ENCODE measurements at regions not wholly inside any gene's neighbourhood (a gene's known extent, or its start where the extent isn't known, plus 50 kb on each side); places are given as distances from the start of the nearest gene placed in this dataset.

DNA sequence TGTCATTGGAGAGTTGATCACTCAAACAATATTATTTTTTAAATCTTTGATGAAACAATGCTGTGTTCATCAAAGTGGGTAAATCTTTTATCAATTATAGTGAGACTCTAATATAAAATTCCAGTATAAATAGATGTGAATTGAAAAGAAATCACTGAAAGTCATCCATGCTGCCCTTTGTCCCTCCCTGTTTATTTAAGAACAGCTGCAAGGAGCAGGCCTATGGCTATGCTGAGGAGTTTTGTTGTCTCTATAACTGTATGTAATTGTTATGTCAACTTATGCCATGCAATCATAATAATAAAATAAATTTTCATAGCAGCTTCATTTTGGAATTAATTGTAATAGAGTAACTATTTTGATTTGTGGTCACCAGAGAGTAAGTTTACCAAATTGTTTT, 1272.4 kb upstream of the ADGRL4 start:
- Histone ChIP-seq H3K36me3 (ENCODE audit: control insufficient read depth, insufficient read depth, low read length) (no peaks in the 10 kb centered on the region), H3K4me3 (ENCODE audit: extremely low read depth, insufficient read depth, low read length, poor library complexity, severe bottlenecking) (no peak overlapping the region), H3K9me3 (ENCODE audit: control insufficient read depth, low read length) (no peaks in the 10 kb centered on the region), H3K4me1 (ENCODE audit: control insufficient read depth, insufficient read depth, low read length, poor library complexity, severe bottlenecking) (no peaks in the 10 kb centered on the region), H3K27ac (ENCODE audit: low read depth, low read length, severe bottlenecking) (no peak overlapping the region)

DNA sequence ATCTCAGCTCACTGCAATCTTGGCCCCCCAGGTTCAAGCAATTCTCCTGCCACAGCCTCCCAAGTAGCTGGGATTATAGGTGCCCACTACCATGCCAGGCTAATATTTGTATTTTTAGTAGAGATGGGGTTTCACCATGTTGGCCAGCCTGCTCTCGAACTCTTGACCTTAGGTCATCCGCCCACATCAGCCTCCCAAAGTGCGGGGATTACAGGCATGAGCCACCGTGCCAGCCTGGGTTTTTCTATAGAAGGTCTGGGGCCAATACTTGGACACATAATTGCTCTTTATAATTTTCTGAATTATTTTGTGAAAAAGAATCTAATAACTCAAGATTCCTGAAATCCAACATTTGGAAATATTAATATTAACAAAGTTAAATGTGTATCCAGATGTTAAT, 1267.7 kb upstream of the ADGRL4 start:
- 85 to 97% methylated on average over 2 to 3 of the region's 4 CpGs for WGBS, 2 experiments (ENCODE audit: insufficient coverage in 2 of 2)
- Histone ChIP-seq H3K36me3 (ENCODE audit: control insufficient read depth, insufficient read depth, low read length) (no peaks in the 10 kb centered on the region), H3K27ac (ENCODE audit: low read depth, low read length, severe bottlenecking) (no peak overlapping the region), H3K9me3 (ENCODE audit: control insufficient read depth, low read length) (no peaks in the 10 kb centered on the region), H3K4me1 (ENCODE audit: control insufficient read depth, insufficient read depth, low read length, poor library complexity, severe bottlenecking) (no peaks in the 10 kb centered on the region), H3K4me3 (ENCODE audit: extremely low read depth, insufficient read depth, low read length, poor library complexity, severe bottlenecking) (no peak overlapping the region)

DNA sequence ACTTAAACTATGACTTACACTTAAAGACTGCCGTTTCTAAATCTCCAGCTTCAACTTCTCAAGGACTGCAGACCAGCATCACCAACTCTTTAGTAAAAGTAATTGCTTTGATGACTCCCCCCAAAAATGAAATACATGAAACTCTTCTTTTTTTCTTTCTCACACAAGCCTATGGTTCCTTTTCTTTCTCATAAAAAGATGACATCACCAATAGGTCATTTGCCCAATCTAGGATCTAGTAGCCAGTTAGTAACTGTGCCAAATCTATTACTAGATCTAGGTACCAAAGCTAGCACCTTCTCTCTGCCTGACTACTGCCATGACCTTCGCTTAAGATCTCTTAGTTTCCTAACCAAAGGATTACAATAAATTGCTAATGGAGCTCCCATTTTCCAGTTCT, 1266.0 kb upstream of the ADGRL4 start:
- H3K9me3 ChIP-seq (ENCODE audit: control insufficient read depth, low read length), result no peaks in the 10 kb centered on the region
- H3K4me1 ChIP-seq (ENCODE audit: control insufficient read depth, insufficient read depth, low read length, poor library complexity, severe bottlenecking), result no peaks in the 10 kb centered on the region
- WGBS, 2 experiments (ENCODE audit: insufficient coverage in 2 of 2), result 94 to 95% methylated on average over 2 of the region's 2 CpGs
- H3K4me3 ChIP-seq (ENCODE audit: extremely low read depth, insufficient read depth, low read length, poor library complexity, severe bottlenecking), result no peak overlapping the region
- H3K36me3 ChIP-seq (ENCODE audit: control insufficient read depth, insufficient read depth, low read length), result no peaks in the 10 kb centered on the region
- no peak overlapping the region for H3K27ac ChIP-seq (ENCODE audit: low read depth, low read length, severe bottlenecking)

DNA sequence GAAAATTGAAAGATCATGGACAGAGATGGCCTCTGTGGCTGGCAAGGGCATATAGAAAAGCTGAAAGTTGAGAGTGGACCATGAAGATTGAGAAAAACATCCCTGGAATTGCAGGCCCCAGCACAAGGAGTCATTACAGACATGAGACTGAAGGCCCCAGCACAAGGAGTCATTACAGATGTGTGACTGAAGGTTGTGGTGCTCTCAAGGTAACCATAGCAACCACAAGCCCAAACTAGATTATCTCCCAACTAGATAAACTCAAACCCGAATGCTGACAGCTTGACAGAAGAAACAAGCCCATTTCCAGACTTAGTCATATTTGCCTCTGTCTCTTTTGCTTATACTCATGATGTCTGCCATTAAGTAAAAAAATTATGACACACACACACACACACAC, 1252.1 kb upstream of the ADGRL4 start:
- Histone ChIP-seq H3K9me3 (ENCODE audit: control insufficient read depth, low read length) (peaks cover 6% of the 10 kb centered on the region), H3K4me3 (ENCODE audit: extremely low read depth, insufficient read depth, low read length, poor library complexity, severe bottlenecking) (no peak overlapping the region), H3K27ac (ENCODE audit: low read depth, low read length, severe bottlenecking) (peak overlapping the region; percentile 29), H3K36me3 (ENCODE audit: control insufficient read depth, insufficient read depth, low read length) (no peaks in the 10 kb centered on the region), H3K4me1 (ENCODE audit: control insufficient read depth, insufficient read depth, low read length, poor library complexity, severe bottlenecking) (peaks cover 2% of the 10 kb centered on the region)
- 100% methylated on average over 1 of the region's 1 CpG; no CpG with 5 or more reads in 1 of the 2 experiments for WGBS, 2 experiments (ENCODE audit: insufficient coverage in 2 of 2)

DNA sequence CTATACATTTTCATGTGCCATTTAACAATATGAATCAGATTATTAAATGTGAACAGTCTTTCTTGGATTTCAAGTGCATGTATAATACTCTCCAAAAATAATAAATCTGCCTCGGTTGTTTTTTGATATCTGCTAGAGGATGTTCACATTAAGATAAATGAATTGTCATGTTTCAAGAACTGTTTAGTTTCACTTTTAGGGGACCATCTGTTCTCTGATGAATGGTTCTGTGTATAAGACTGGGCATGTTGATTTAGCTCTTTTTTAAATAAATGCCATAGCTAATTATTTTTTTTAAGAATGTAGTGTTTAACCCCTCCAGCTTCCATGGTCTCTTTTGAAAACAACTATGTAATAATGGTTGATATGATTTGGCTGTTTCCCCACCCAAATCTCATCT, 1245.1 kb upstream of the ADGRL4 start:
- no CpG with 5 or more reads among the region's 1 CpG for WGBS, 2 experiments (ENCODE audit: insufficient coverage in 2 of 2)
- Histone ChIP-seq H3K4me3 (ENCODE audit: extremely low read depth, insufficient read depth, low read length, poor library complexity, severe bottlenecking) (no peak overlapping the region), H3K9me3 (ENCODE audit: control insufficient read depth, low read length) (no peaks in the 10 kb centered on the region), H3K4me1 (ENCODE audit: control insufficient read depth, insufficient read depth, low read length, poor library complexity, severe bottlenecking) (no peaks in the 10 kb centered on the region), H3K27ac (ENCODE audit: low read depth, low read length, severe bottlenecking) (no peak overlapping the region), H3K36me3 (ENCODE audit: control insufficient read depth, insufficient read depth, low read length) (no peaks in the 10 kb centered on the region)

DNA sequence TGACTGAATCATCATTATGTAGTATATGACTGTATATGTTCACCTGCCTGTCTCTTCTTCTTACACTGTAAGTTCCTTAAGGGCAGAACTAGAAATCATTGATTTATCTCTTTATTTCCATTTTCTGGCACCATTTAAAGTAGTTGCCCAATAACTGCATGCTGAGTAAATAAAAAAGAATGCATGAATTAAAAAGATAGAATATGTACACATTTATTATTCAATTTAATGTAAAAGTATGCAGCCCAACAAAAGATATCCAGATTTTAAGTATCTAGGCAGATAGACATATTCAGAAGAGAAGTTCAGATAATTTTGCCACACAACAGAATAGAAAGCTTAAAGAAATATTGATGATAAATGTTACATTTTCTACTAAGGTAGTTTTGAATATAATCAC, 1244.6 kb upstream of the ADGRL4 start:
- Histone ChIP-seq H3K4me1 (ENCODE audit: control insufficient read depth, insufficient read depth, low read length, poor library complexity, severe bottlenecking) (no peaks in the 10 kb centered on the region), H3K36me3 (ENCODE audit: control insufficient read depth, insufficient read depth, low read length) (no peaks in the 10 kb centered on the region), H3K27ac (ENCODE audit: low read depth, low read length, severe bottlenecking) (no peak overlapping the region), H3K4me3 (ENCODE audit: extremely low read depth, insufficient read depth, low read length, poor library complexity, severe bottlenecking) (no peak overlapping the region), H3K9me3 (ENCODE audit: control insufficient read depth, low read length) (no peaks in the 10 kb centered on the region)

DNA sequence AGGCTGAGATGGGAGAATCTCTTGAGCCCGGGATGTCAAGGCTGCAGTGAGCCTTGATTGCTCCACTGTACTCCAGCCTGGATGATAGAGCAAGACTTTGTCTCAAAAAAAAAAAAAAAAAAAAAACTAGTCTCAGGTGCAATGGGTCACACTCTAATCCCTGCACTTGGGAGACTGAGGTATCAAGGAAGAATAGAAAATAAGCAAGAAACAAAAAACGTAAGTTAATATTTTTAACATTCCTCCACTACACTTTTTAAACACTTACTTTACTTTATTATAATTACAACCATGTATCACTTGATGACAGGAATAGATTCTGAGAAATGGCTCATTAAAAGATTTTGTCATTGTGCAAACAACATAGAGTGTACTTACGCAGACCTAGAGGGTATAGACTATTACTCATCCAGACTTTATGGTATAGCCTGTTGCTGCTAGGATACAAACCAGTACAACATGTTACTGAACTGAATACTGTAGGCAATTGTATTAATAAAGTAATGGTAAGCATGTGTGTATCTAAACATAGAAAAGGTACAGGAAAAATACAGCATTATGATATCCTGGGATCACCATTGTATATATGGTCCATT, 1244.1 kb upstream of the ADGRL4 start:
- Histone ChIP-seq H3K4me1 (ENCODE audit: control insufficient read depth, insufficient read depth, low read length, poor library complexity, severe bottlenecking) (no peaks in the 10 kb centered on the region), H3K4me3 (ENCODE audit: extremely low read depth, insufficient read depth, low read length, poor library complexity, severe bottlenecking) (no peak overlapping the region), H3K36me3 (ENCODE audit: control insufficient read depth, insufficient read depth, low read length) (no peaks in the 10 kb centered on the region), H3K27ac (ENCODE audit: low read depth, low read length, severe bottlenecking) (no peak overlapping the region), H3K9me3 (ENCODE audit: control insufficient read depth, low read length) (no peaks in the 10 kb centered on the region)
- WGBS, 2 experiments (ENCODE audit: insufficient coverage in 2 of 2), result 100% methylated on average over 1 of the region's 3 CpGs; no CpG with 5 or more reads in 1 of the 2 experiments

DNA sequence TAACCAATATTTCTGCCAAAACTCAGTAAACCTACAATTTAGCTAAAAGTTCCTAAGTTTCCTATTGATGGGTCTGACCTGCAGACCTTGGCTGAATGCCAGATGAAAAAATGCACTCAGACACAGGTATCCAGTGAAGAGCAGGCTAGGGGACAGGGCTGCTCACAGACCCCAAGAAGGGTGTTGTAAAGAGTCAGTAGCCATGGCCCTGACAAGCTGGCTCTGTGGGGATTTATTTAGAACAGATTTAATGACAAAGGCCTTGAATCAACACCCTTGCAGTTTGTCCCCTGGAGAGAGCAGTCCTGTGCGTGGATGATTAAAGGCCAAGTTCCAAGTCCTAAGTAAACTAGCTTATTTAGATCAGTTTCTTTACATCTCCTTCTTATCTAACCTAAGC, 1243.2 kb upstream of the ADGRL4 start:
- Histone ChIP-seq H3K36me3 (ENCODE audit: control insufficient read depth, insufficient read depth, low read length) (no peaks in the 10 kb centered on the region), H3K4me3 (ENCODE audit: extremely low read depth, insufficient read depth, low read length, poor library complexity, severe bottlenecking) (no peak overlapping the region), H3K27ac (ENCODE audit: low read depth, low read length, severe bottlenecking) (no peak overlapping the region), H3K9me3 (ENCODE audit: control insufficient read depth, low read length) (no peaks in the 10 kb centered on the region), H3K4me1 (ENCODE audit: control insufficient read depth, insufficient read depth, low read length, poor library complexity, severe bottlenecking) (no peaks in the 10 kb centered on the region)
- 86 to 100% methylated on average over 1 of the region's 1 CpG for WGBS, 2 experiments (ENCODE audit: insufficient coverage in 2 of 2)

DNA sequence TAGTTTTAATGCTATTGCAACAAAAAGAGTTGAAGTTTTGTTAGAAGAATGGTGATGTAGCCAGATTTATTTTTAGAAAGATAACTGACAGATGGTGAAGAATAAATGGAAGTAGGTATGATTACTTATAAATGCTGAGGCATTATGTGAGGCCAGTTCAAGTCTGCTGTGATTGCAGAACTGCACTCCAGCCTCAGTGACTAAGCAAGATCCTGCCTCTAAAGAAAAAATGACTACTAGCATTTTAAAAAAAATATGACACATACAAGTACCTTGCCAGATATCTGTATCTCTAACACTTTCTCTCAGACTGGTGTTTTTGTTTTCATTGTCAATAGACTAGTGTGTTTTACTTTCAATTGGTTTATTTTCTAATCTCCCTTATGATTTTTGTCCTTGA, 1242.4 kb upstream of the ADGRL4 start:
- H3K4me1 ChIP-seq (ENCODE audit: control insufficient read depth, insufficient read depth, low read length, poor library complexity, severe bottlenecking), result no peaks in the 10 kb centered on the region
- H3K27ac ChIP-seq (ENCODE audit: low read depth, low read length, severe bottlenecking), result no peak overlapping the region
- H3K4me3 ChIP-seq (ENCODE audit: extremely low read depth, insufficient read depth, low read length, poor library complexity, severe bottlenecking), result no peak overlapping the region
- H3K9me3 ChIP-seq (ENCODE audit: control insufficient read depth, low read length), result no peaks in the 10 kb centered on the region
- H3K36me3 ChIP-seq (ENCODE audit: control insufficient read depth, insufficient read depth, low read length), result no peaks in the 10 kb centered on the region

DNA sequence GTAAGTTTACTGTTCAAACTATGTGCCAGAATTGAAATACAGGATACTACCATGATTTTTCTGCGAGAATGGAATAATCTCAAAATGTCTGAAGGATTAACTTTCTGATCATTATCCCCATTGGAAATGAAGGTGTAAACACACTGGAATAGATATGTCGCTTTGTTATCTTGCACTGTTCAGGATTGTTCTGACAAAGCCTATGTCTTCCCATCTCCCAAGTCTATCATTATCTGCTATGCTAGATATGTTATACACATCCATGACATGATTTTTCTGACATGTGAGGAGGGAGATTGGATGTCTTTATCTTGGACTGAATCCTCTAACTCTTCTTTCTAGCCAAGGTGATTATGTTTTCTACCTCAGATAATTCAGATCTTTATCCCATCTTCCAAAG, 1239.3 kb upstream of the ADGRL4 start:
- Histone ChIP-seq H3K36me3 (ENCODE audit: control insufficient read depth, insufficient read depth, low read length) (no peaks in the 10 kb centered on the region), H3K4me1 (ENCODE audit: control insufficient read depth, insufficient read depth, low read length, poor library complexity, severe bottlenecking) (no peaks in the 10 kb centered on the region), H3K27ac (ENCODE audit: low read depth, low read length, severe bottlenecking) (no peak overlapping the region), H3K4me3 (ENCODE audit: extremely low read depth, insufficient read depth, low read length, poor library complexity, severe bottlenecking) (no peak overlapping the region), H3K9me3 (ENCODE audit: control insufficient read depth, low read length) (no peaks in the 10 kb centered on the region)
- 100% methylated on average over 1 of the region's 2 CpGs; no CpG with 5 or more reads in 1 of the 2 experiments for WGBS, 2 experiments (ENCODE audit: insufficient coverage in 2 of 2)

DNA sequence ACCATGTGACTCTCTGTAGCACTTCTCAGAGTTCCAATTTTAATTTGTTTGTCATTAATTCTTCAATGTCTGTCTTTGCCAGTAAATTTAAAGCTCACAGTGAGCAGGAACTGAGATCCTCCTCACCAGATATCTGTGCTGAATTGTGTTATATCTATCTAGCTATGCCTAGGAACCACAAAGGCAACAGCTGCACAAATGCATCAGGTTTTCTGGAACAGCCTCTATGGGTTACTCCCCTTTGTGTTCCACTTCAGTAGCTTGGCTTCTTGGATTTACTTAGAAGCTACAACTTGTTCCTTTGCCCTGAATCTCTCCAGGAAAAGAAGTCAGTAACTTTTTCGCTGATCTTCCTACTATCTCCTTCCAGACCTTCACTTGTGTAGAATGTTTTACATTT, 1237.8 kb upstream of the ADGRL4 start:
- no peaks in the 10 kb centered on the region for H3K4me1 ChIP-seq (ENCODE audit: control insufficient read depth, insufficient read depth, low read length, poor library complexity, severe bottlenecking)
- H3K27ac ChIP-seq (ENCODE audit: low read depth, low read length, severe bottlenecking), result no peak overlapping the region
- WGBS, 2 experiments (ENCODE audit: insufficient coverage in 2 of 2), result no CpG with 5 or more reads among the region's 1 CpG
- H3K36me3 ChIP-seq (ENCODE audit: control insufficient read depth, insufficient read depth, low read length), result no peaks in the 10 kb centered on the region
- no peaks in the 10 kb centered on the region for H3K9me3 ChIP-seq (ENCODE audit: control insufficient read depth, low read length)
- no peak overlapping the region for H3K4me3 ChIP-seq (ENCODE audit: extremely low read depth, insufficient read depth, low read length, poor library complexity, severe bottlenecking)

DNA sequence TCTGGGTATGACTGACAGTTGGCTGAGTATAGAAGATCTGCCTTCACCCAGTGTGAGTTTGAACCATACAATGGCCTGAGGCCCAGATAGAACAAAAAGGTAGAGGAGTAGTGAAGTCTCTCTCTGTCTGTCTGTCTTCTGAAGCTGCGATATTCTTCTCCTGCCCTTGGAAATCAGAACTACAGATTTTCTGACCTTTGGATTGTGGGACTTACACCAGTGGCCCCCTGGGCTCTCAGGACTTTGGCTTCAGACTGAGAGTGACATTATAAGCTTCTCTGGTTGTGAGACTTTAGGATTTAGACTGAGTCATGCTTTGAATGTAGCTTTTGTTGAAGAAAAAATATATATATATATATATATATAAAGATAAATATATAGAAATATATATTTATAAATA, 1235.0 kb upstream of the ADGRL4 start:
- Histone ChIP-seq H3K36me3 (ENCODE audit: control insufficient read depth, insufficient read depth, low read length) (no peaks in the 10 kb centered on the region), H3K4me3 (ENCODE audit: extremely low read depth, insufficient read depth, low read length, poor library complexity, severe bottlenecking) (no peak overlapping the region), H3K27ac (ENCODE audit: low read depth, low read length, severe bottlenecking) (no peak overlapping the region), H3K4me1 (ENCODE audit: control insufficient read depth, insufficient read depth, low read length, poor library complexity, severe bottlenecking) (no peaks in the 10 kb centered on the region), H3K9me3 (ENCODE audit: control insufficient read depth, low read length) (no peaks in the 10 kb centered on the region)
- 80 to 100% methylated on average over 1 of the region's 1 CpG for WGBS, 2 experiments (ENCODE audit: insufficient coverage in 2 of 2)
